GM12878 (cell line): ENCODE measurements at regions not wholly inside any gene's neighbourhood (a gene's known extent, or its start where the extent isn't known, plus 50 kb on each side); places are given as distances from the start of the nearest gene placed in this dataset.

ENCODE experiments used
- ATF3 ChIP-seq: IDR thresholded peaks from 2 replicates; pipeline ENCODE4 v1.6.1; 2011; ENCODE audit warnings: low read depth, mild to moderate bottlenecking, low read length, moderate library complexity, borderline replicate concordance; ENCODE audit errors: extremely low read depth
- CHD4 ChIP-seq: fragments of 200-600 bp; sonication (generic); IDR thresholded peaks from 2 replicates; pipeline ENCODE4 v1.6.1; 2016; ENCODE audit warnings: mild to moderate bottlenecking
- EZH2 ChIP-seq: IDR thresholded peaks from 2 replicates; pipeline ENCODE4 v1.6.1; 2012; ENCODE audit warnings: low read depth, mild to moderate bottlenecking, control low read depth, inconsistent platforms, low read length, borderline replicate concordance; ENCODE audit not compliant: control insufficient read depth
- HDAC2 ChIP-seq: fragments of 200-600 bp; sonication (generic); IDR thresholded peaks from 2 replicates; pipeline ENCODE4 v1.6.1; 2017
- NFIC ChIP-seq: IDR thresholded peaks from 2 replicates; pipeline ENCODE4 v1.6.1; 2012; ENCODE audit warnings: low read depth, mild to moderate bottlenecking, inconsistent platforms, low read length, moderate library complexity
- POLR2AphosphoS2 ChIP-seq: IDR thresholded peaks from 2 replicates; pipeline ENCODE4 v1.6.1; 2011; ENCODE audit warnings: low read depth, mild to moderate bottlenecking, low read length, improper control_type of control experiment, moderate library complexity
- TF ChIP-seq, protein P1 (sequence below), 3 experiments: IDR thresholded peaks in 2 of 3; conservative IDR thresholded peaks in 1 of 3; 2 replicates each; pipeline ENCODE4 v1.5.1; 2011; ENCODE audit warnings: low read depth in 3 of 3, low read length in 3 of 3, mild to moderate bottlenecking in 3 of 3, control low read depth in 2 of 3, moderate library complexity in 2 of 3, inconsistent platforms in 1 of 3, mixed read lengths in 1 of 3; ENCODE audit not compliant: control insufficient read depth in 2 of 3, insufficient read depth in 1 of 3; ENCODE audit errors: extremely low read depth in 1 of 3

DNA sequence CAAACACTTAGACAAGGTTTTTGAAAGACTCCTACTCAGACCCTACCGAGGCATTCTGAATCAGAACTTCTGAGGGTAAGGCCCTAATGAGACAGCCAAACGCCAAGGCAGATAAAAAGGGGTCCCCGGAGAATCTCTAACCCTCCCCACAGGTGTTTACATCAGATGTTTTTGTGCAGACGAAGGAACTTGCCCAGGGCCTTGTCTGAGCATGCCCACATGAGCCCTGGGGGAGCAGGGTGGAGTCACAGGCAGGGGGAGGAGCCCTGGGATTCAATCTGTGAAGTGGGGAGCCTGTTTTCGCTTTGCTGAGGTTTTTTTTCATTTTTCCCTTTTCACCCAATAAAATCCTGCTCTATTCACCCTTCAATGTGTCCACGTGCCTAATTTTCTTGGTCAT, 61.6 kb upstream of the MED4 start:
- TF ChIP-seq, protein P1, sequence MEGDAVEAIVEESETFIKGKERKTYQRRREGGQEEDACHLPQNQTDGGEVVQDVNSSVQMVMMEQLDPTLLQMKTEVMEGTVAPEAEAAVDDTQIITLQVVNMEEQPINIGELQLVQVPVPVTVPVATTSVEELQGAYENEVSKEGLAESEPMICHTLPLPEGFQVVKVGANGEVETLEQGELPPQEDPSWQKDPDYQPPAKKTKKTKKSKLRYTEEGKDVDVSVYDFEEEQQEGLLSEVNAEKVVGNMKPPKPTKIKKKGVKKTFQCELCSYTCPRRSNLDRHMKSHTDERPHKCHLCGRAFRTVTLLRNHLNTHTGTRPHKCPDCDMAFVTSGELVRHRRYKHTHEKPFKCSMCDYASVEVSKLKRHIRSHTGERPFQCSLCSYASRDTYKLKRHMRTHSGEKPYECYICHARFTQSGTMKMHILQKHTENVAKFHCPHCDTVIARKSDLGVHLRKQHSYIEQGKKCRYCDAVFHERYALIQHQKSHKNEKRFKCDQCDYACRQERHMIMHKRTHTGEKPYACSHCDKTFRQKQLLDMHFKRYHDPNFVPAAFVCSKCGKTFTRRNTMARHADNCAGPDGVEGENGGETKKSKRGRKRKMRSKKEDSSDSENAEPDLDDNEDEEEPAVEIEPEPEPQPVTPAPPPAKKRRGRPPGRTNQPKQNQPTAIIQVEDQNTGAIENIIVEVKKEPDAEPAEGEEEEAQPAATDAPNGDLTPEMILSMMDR (IDR thresholded peaks at IDR 0.05 in 2 of 3, conservative IDR thresholded peaks at IDR 0.05 in 1 of 3; ENCODE audit: control insufficient read depth in 2 of 3, extremely low read depth in 1 of 3, insufficient read depth in 1 of 3, low read depth in 3 of 3, low read length in 3 of 3): no peak
- no peak for TF ChIP-seq CHD4
- no peak; the same call in 1 of the 2 replicates for TF ChIP-seq ATF3
- TF ChIP-seq POLR2AphosphoS2: no peak
- no peak for TF ChIP-seq EZH2
- no peak for TF ChIP-seq NFIC
- no peak for TF ChIP-seq HDAC2
